ENCODE measurements at regions not wholly inside any gene's neighbourhood (a gene's known extent, or its start where the extent isn't known, plus 50 kb on each side); places are given as distances from the start of the nearest gene placed in this dataset.

DNA sequence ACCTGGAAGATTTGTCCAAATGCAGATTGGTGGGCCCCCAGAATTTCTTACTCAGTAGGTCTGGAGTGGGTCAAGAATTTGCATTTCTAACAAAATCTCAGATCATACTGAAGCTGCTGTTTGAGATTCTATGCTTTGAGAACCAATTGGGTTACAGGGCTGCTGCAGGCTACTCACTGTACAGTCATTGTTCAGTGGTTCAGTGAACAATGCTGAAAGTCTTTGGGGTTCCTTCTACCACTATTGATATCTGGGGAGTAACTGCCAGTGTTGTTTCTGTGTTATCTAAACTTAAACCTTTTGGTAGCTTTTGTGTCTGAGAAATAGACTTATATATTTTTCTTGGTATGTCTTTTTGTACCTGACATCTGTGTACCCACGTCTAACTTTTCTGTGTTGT, 187.5 kb downstream of the TANC2 start:
- no peak for TF ChIP-seq POLR2AphosphoS5 (IDR thresholded peaks at IDR 0.05; ENCODE audit: borderline replicate concordance, low read depth, low read length)
- no peak for TF ChIP-seq EZH2 (IDR thresholded peaks at IDR 0.05)
- TF ChIP-seq FOXP2 (optimal IDR thresholded peaks at IDR 0.05; ENCODE audit: control extremely low read depth, extremely low read length, insufficient read depth): no peak
